C1 segment of cervical spinal cord (tissue), 14 donors: ENCODE measurements at regions not wholly inside any gene's neighbourhood (a gene's known extent, or its start where the extent isn't known, plus 50 kb on each side); places are given as distances from the start of the nearest gene placed in this dataset.
A peak's percentile ranks its signal among the peaks of the same experiment; 100 is the strongest.

ENCODE experiments used
- DNase-seq, 14 donors: peaks; one replicate each; lab custom pipeline; 2025; lab: John Stamatoyannopoulos, UW

DNA sequence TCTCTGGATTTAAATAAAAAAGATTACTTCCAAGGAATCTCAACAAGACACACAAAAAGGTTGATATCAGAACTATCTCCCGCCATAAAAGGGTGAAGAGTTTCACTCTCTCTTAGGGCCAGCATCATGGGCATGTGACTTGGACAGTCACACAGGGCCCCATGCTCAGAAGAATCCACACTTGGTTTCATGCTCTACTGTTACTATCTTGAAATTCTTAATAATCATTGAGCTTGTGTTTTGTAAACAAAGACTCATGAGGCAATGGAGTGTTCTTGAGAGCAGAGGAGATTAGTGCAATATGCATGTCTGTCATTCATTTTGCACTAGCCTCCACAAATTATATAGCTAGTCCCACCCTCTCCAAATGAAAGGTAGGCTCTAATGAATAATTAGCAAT, 58.4 kb downstream of the HMHB1 start:
- no peak for DNase-seq

DNA sequence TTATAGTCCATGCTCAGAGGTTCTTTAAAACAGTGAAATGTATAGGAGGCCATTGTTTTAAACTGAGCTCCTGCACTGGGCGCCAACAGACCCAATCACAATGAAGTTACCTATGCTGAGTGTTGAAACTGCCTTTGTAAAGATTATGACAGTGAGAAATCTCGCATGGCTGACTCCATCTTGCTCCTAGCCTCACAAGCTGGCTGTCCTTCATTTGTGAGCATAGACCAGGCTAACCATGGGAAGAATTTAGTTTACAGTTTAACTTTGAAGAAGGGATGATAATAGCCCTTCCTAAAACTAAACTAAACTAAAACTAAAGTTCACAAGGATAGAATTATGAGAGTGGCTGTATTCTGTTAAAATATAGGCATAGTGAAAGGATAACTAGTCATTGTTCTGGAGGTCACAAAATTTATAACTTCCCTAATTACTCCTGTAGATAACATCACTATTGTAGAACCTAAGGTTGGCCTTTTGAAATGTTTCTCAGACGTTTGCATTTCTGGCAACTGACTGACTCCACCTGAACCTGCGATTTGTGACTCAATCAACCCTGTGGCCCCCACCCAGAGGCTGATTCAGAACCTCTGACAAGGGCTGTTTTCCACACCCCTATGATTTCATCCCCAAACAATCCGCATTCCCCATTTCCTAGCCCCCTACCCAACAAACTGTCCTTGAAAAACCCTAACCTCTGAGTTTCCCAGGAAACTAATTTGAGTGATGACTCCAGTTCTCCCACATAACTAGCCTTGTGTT, 59.1 kb downstream of the HMHB1 start:
- no peak for DNase-seq

DNA sequence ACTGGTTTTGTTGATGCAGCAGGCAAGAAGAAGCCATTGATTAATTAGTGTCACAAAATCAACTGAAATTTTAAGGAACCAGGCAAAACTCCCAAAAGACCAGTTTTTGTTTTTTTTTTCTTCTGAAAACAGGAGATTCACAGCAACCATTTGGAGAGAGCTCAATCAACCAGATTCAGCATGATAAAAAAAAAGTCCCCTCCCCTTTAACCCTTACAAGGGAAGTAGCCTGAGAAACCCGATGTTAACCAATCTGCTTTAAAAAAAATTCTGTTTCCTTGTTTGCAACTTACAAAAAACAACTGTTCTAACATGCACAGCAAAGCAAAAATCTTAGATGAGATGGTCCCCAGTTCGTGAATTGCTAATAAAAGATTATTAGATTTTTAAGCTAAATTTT, 59.7 kb downstream of the HMHB1 start:
- no peak for DNase-seq

DNA sequence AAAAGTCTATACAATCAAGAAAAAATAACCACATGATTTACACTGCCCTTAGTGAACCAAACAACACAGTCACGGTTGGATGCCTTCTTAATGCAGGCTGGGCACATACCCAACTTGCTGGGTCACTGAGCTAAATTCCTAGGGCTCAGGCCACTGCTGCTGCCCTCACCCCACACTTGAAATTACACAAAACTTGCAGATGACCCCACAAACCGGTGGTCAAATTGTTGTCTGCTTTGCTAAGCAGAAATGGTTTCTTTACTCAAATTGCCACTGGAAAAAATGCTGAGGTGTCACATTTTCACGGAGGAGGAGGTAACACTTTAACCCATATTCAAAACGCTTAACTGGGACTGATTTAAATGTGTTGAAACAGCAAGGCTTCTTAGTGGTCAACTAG, 62.4 kb downstream of the HMHB1 start:
- no peak for DNase-seq

DNA sequence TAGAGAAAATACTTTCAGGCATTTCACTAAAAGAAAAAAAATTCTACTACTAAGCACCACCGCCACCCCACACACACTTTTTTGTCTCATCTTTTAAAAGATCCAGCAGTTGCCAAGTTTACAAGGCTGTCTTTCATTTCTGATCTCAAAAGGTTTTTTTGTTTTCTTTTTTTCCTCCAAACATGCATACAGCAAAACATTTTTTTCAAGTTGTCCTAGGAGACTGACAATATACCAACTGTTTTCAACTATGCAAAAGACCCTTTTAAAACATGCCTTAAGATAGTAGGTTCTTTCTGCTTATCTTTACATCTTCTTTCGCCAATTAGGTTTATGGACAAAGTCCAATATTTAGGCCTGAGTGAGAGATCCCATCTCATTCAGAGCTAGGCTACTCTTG, 65.2 kb downstream of the HMHB1 start:
- DNase-seq = no peak

DNA sequence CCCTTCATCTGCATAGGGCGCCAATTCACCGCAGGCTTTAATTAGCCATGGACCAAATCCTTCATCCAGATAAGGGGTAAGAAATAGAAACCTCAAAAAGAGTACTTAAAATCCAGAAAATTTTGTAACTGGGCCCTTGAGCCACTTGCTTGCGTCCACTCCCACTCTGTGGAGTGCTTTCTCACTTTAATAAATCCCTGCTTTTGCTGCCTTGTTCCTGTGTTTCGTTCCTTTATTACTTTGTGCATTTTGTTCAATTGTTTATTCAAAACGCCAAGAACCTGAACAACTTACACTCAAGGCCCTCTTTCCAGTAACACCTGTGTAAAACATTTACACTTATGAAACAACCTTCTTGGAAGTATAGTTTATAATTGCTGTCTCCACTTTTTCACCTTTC, 66.5 kb downstream of the HMHB1 start:
- peak in 1 of 14 donors; percentile 3 for DNase-seq

DNA sequence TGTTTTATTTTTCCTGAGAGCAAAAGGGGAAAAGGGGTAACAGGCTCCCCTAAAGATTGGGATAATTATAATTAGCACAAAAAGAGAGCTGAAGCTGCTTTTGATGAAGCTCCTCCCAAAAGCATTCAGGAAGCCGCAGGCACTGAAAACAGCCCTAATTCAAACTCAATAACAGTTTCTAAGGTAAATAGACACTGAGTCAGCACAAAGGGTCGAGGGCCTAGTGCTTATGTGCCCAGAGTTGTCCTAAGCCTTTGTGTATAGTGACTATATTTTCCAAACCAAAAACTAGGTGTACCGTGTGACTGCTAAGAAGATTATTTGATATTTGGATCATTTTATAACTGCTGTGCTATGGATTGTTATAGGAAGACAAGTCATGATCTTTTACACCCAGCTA, 67.7 kb downstream of the HMHB1 start:
- DNase-seq = no peak

DNA sequence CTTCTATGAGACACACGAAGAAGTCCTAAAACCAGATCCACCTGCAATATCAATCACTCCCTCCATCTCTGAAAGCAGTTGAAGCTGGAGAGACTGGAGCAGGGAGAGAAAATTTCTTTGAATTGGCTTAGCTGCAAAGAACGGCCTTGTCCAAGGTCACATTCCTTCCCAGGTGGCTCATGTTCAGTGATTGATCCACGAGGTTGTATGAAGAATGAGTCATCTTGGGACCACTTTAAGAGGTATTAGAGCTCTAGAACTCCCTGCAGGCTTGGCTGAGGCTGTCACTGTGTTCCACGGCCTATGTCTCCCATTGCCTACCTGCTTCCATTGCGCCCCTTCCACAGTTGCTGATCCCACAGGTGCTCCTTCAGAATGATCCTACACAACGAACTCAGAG, 68.2 kb downstream of the HMHB1 start:
- DNase-seq = no peak

DNA sequence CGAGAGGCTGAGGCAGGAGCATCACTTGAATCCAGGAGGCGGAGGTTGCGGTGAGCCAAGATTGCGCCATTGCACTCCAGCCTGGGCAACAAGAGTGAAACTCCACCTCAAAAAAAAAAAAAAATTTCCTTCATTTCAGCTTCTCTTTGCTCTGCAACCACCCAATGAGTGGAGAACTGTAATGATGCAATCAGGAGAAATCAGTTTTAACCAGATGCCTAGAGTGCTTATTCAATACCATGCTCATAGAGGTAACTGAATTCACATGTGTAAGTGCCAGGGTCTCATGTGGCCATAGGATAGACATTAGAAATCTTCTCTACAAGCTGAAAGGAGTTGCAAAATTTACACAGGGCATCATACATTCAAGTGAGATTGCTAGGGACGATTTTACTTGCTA, 70.6 kb downstream of the HMHB1 start:
- DNase-seq = no peak

DNA sequence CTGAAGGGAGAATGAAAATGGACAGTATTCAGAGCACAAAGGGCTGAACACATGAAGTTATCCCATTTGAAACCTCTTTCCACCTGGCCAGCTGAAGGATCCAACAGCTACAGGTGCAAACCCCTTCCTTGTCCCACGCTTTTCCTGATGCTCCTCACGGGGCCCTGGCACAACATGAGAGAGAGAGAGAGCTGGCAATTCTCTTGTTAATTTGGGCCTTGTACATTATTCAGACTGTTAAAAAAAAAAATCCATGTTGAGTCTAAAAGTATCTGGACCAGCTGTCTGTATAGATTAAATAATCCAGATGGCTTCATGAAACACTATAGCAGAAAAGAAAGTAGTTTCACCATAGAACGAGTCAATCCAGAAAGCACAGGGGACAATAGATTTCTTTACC, 74.1 kb downstream of the HMHB1 start:
- no peak for DNase-seq

DNA sequence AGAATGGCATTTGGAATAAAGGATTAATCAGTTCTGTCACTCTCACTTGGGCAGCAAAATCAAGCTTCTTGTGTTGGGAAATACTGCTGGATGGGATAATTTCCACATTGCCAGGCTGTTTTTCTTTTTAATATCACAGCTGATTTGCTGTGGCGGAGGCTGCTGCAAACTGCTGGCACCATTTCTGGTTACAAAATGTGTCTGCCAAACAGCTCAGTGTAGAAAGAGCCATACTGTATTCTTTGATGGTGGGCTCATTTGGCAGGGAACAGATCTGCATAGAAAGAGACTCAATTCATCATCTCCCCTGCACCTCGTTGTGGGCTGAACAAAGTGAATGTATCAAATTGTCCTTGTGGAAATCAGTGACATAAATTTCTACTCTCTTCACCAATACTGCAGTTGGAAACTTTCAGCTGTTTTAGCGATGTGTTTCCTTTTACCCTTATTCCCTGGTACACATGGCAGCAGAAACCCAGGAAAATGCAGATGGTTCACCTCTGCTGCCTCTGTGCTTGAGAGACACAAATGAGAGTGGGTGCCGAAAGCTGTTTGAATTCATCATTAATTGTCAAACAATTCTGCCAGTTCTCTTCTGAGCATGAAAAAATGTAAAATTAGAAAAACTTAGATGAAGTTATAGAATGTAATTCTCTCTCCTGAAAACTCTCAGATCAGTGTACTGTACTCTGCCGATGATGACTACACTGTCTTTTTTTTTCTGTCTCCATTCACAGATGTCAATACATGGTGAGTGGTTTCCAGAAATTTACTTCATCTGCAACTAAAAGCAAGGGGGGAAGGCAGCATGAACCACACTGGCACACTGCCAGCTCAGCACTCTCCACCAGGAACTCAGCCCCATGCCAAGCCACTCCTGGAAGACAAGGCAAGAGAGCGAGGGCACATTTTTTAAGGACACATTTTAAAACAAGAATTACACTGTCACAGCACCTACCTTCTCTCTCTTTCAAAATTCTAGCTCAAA, 75.0 kb downstream of the HMHB1 start:
- peak in 5 of 14 donors; percentile 2 to 43 (median 27) for DNase-seq

DNA sequence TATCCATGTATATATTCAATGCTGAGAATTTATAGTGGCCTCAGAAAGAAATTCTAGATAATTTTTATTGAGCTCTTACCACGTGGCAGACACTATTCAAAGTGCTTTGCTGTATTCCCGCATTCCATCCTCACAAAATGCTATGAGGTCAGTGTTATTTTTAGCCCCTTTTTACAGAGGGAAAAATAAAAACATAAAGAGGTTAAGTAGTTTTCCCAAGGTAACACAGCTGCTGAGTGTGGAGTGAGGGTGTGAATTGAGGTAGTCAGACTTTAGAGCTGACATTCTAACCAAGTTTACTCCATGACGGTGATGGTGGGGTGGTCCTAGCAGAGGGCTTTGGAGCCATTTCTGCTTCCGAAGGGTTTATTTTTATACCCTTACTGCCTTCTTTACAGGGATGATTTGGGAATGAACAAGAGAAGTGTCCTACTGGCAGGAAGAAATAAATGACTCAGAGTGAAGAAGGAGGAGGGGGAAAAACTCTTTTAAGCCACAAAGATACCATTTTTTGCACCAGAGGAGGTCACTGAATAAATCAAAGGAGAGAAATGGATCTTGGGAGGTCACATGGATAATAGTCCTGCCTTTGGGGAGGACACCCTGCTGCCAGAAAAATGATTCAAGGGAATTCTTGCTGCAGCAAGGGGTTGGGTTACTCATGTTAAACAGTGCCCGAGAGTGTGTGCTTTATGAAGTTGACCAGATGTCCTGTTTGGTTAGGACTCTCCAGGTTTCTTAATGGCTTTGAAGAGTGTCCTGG, 76.1 kb downstream of the HMHB1 start:
- no peak for DNase-seq

DNA sequence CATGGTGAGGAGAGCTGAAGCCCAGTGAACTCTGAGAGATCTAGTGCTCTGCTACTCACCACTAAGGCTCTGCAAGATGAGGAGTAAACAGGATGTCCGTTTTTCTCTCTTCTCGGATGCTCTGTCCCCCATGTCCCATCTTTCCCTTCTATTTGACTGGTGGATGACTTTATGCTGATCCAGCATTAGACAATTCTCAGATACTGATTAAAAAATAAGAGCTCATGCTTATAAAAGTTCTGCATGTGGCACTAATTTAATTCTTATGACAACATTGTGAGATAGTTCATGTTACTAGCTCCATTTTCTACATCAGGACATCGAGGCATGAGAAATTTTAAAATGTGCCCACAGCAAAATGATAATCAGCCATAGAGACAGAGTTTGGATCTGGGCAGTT, 77.0 kb downstream of the HMHB1 start:
- no peak for DNase-seq

DNA sequence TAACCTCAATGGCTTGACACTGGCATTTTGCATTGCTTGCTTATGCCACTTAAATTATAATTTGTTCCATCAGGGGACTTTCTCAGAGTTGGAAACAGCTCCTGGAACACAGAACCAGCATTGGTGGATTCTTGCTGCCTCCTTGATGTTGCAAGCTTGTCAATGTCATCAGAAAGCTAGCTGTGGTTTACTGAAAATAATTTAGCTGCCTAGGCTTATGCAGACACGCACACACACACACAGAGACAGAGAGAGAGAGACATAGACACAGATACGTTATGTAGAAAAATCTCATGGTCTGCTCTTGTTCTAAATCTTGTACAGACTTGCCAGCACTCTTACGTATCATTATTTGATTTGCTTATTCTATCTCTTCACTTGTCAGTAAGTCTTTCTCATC, 78.0 kb downstream of the HMHB1 start:
- no peak for DNase-seq

DNA sequence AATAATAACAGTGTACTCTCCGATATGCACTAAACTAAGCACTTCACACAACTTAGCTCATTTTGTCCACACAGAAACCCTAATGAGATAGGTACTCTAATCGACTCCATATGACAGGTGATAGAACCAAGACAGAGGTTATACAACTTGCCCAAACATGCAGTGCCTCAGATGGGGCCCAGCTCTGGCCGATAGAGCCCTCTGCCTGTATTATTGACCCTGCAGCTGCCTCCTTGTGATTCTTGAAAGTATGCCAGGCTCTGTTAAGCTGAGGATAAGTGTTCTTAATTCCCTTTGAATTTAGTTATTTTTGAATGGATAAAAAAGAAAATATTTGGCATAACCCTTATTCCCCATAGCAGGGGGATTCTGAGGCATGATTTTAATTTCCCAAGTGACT, 78.5 kb downstream of the HMHB1 start:
- DNase-seq = no peak

DNA sequence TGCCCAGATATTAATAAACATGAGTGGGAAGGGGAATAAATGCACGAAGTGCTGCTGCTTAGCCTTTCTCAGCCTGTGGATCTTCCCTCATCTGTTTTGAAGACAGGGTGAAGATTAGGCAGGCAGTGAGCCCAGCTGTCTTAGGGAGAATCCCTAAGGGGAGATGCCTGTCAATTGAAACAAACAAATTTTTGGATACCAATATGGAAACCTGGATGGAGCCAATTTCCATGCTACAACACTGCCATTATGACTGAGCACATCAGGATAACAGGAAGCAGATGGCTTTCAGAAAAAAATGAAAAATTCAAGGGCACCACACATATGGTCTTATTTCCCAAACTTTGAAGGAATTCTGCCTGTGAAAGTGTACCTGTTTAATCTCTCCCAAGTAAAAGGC, 80.3 kb downstream of the HMHB1 start:
- DNase-seq = no peak

DNA sequence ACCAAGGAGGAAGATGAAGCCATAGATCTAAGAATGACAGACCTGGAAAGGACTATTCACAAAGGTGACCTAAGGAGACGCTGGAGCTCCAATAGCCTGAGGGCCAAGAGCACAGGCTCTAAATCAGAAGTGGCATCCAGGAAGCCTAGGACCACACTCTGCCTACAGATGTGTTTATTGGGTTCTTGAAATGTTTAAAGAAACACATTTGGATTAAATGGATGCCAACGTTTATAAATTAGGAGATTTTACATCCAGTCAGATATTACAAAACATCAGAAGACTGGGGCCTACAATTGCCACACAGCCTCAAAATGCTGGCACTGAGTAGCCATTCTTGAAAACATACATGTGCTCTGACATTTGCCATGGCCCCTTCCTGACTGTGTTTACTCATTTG, 80.9 kb downstream of the HMHB1 start:
- no peak for DNase-seq

DNA sequence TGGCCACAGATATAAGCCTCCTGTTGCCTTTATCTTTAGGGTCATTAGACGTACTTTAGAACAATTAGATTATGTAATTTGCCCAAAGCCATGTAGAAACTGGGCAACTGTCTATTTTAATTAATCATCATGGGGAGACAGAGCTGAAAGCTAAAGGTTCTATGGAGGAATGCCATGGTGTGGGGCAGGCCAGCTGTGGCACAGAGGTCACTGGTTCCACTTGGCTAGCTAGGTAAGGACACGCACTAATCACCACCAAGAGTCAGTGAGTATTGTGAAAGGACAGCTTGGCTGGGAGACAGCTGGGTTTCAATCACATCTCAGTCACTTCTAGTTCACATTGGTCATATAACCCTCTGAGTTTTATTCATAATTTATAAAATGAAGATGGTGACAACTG, 81.7 kb downstream of the HMHB1 start:
- no peak for DNase-seq

DNA sequence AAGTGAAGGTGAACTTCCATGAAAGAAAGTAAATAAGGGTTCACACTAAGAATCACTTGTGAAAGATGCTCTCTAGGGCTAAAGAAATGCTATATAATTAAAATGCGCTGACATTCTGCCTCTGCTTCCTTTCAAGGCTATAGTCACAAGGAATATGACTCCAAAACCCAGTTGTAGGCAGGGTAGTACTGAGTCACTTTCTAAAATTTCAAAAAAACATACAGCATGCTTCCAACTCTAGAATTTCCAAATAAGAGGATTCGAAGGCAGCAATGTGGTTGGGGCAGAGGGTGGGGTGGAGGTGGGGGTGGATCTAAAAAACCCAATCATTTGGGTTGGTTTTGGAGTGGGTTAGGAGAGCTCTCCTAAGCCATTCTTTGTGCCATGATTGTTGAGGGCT, 84.6 kb downstream of the HMHB1 start:
- no peak for DNase-seq

DNA sequence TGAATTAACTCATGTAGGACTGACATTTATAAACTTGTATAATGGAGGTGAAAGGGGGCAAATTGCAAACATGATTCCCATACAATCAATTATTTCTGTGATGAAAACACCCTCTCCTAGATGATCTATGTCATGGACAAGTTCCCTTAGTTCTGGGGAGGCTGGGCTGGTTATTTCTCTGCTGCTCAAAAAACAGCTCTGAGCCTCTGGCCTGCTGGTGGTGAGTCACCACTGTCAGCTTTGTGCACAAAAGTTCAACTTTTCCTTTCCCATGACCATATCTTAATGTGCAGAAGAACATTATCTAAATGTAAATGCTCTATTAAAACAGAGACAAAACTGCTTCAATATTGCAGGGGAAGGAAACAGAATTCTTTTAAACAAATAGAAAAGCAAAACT, 85.0 kb downstream of the HMHB1 start:
- DNase-seq = no peak

DNA sequence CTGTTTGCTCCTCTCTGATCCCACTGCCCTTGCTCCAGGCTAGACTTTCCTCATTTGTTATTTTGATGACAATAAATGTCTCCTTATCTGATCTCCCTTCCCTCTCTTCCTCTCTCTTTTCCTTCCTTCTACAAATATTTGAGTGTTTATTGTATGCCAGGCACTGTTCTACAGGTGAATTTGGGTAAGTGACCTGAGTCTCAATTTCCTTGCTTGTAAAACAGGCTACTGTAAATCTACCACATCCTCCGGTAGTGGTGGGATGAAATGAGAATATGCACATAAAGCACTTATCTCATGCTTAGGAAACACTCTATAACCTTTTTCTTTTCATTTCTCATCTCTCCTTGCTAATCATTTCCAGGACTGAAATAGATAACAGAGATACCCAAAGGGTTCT, 86.4 kb downstream of the HMHB1 start:
- DNase-seq = no peak

DNA sequence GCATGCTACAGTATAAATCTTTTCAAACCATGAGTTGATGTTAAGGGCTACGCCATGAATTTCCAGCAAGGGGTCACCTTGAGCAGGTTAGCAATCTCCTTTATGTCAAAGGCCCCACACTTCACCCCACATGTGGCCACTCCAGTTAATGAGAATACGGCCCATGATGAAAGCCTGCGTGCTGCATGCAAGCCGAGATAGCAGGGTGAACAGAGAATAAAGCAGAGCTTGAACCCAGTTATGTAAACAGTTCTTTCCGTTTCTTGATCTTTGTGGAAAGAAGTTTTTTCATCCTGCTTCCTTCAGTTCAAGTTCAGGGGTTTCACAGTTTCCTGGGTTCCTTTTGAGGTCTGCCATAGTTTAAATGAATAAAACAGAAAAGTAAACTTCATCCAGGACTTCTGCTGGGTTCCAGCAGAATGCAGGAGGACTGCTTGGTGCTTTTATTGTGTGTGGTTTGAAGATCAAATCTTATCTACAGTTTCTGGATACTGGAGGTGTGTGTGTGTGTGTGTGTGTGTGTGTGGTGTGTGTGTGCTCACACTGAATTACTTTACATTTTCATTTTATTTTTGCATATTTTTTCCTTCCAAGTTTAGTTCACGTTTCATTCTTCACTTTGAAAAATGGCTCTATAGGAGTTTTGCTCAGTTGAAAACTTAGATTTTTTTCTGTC, 87.1 kb downstream of the HMHB1 start:
- no peak for DNase-seq
